GM18517 (cell line): ENCODE measurements at regions not wholly inside any gene's neighbourhood (a gene's known extent, or its start where the extent isn't known, plus 50 kb on each side); places are given as distances from the start of the nearest gene placed in this dataset.
"Not testable (repeated sequence)": the region's sequence is repeated elsewhere in the genome, so short reads cannot be mapped to it uniquely, and the experiment has no call there.

Source experiments
- ATAC-seq: cut with Tn5 transposase; IDR thresholded peaks from one replicate; pipeline ENCODE4 v1.9.1; 2021; ENCODE audit warnings: mild to moderate bottlenecking, moderate library complexity; ENCODE audit not compliant: unreplicated experiment

- not testable (repeated sequence) for ATAC-seq
Observed at GRCh38 chr6:94557207-94557606, 1020.1 kb upstream of the MANEA start.

- ATAC-seq, result no peak
Observed at GRCh38 chr6:94548201-94548600, 1029.1 kb upstream of the MANEA start.

- no peak for ATAC-seq
Observed at GRCh38 chr6:94535798-94536197, 1041.5 kb upstream of the MANEA start.

- ATAC-seq, result no peak
Observed at GRCh38 chr6:94511502-94512088, 1065.7 kb upstream of the MANEA start.

GRCh38 chr6:94510877-94511276 is 1066.5 kb upstream of the MANEA start:
- ATAC-seq, result no peak

GRCh38 chr6:94501516-94501915 is 1075.8 kb upstream of the MANEA start:
- no peak for ATAC-seq

- ATAC-seq, result no peak
Observed at GRCh38 chr6:94498099-94498498, 1078.7 kb upstream of the EPHA7 start.

- ATAC-seq, result no peak
Observed at GRCh38 chr6:94494500-94494899, 1075.1 kb upstream of the EPHA7 start.

GRCh38 chr6:94487371-94487770 is 1068.0 kb upstream of the EPHA7 start:
- no peak for ATAC-seq

GRCh38 chr6:94478133-94479005 is 1059.0 kb upstream of the EPHA7 start:
- ATAC-seq, result no peak

GRCh38 chr6:94468830-94469229 is 1049.5 kb upstream of the EPHA7 start:
- ATAC-seq, result no peak

GRCh38 chr6:94464018-94464510 is 1044.7 kb upstream of the EPHA7 start:
- ATAC-seq, result no peak

- no peak for ATAC-seq
Observed at GRCh38 chr6:94463306-94463705, 1043.9 kb upstream of the EPHA7 start.

- ATAC-seq, result no peak
Observed at GRCh38 chr6:94462231-94462630, 1042.9 kb upstream of the EPHA7 start.

GRCh38 chr6:94456266-94456665 is 1036.9 kb upstream of the EPHA7 start:
- ATAC-seq, result no peak

- no peak for ATAC-seq
Observed at GRCh38 chr6:94454231-94454630, 1034.9 kb upstream of the EPHA7 start.

- ATAC-seq, result no peak
Observed at GRCh38 chr6:94446120-94446519, 1026.8 kb upstream of the EPHA7 start.

GRCh38 chr6:94443701-94444100 is 1024.3 kb upstream of the EPHA7 start:
- no peak for ATAC-seq

GRCh38 chr6:94424692-94425091 is 1005.3 kb upstream of the EPHA7 start:
- ATAC-seq, result no peak

GRCh38 chr6:94417363-94417762 is 998.0 kb upstream of the EPHA7 start:
- ATAC-seq, result no peak

- ATAC-seq, result no peak
Observed at GRCh38 chr6:94414041-94414440, 994.7 kb upstream of the EPHA7 start.

- ATAC-seq, result no peak
Observed at GRCh38 chr6:94401311-94401710, 982.0 kb upstream of the EPHA7 start.
